ENCODE measurements at regions not wholly inside any gene's neighbourhood (a gene's known extent, or its start where the extent isn't known, plus 50 kb on each side); places are given as distances from the start of the nearest gene placed in this dataset.

- no peak overlapping the region for H3K4me3 ChIP-seq (ENCODE audit: low read length)
- TF ChIP-seq CTCF (conservative IDR thresholded peaks at IDR 0.05; ENCODE audit: low read depth, low read length) = no peak
- DNase-seq (ENCODE audit: low read depth) = no peak
These were observed 550.1 kb downstream of the KCNJ18 start for GRCh38 chr17:22242472-22242871.

GRCh38 chr17:22251498-22251897 is 559.2 kb downstream of the KCNJ18 start:
- no peak for TF ChIP-seq CTCF (conservative IDR thresholded peaks at IDR 0.05; ENCODE audit: low read depth, low read length)
- no peak for DNase-seq (ENCODE audit: low read depth)
- H3K4me3 ChIP-seq (ENCODE audit: low read length) = no peak overlapping the region

GRCh38 chr17:22253007-22253406 is 560.7 kb downstream of the KCNJ18 start:
- no peak for DNase-seq (ENCODE audit: low read depth)
- TF ChIP-seq CTCF (conservative IDR thresholded peaks at IDR 0.05; ENCODE audit: low read depth, low read length) = no peak
- no peak overlapping the region for H3K4me3 ChIP-seq (ENCODE audit: low read length)

GRCh38 chr17:22265807-22266206 is 573.5 kb downstream of the KCNJ18 start:
- no peak for DNase-seq (ENCODE audit: low read depth)
- no peak overlapping the region for H3K4me3 ChIP-seq (ENCODE audit: low read length)
- TF ChIP-seq CTCF (conservative IDR thresholded peaks at IDR 0.05; ENCODE audit: low read depth, low read length) = no peak

- DNase-seq (ENCODE audit: low read depth) = no peak
- H3K4me3 ChIP-seq (ENCODE audit: low read length) = no peak overlapping the region
- TF ChIP-seq CTCF (conservative IDR thresholded peaks at IDR 0.05; ENCODE audit: low read depth, low read length) = no peak
These were observed 573.9 kb downstream of the KCNJ18 start for GRCh38 chr17:22266231-22266630.

- no peak for DNase-seq (ENCODE audit: low read depth)
- H3K4me3 ChIP-seq (ENCODE audit: low read length) = no peak overlapping the region
- no peak for TF ChIP-seq CTCF (conservative IDR thresholded peaks at IDR 0.05; ENCODE audit: low read depth, low read length)
These were observed 574.7 kb downstream of the KCNJ18 start for GRCh38 chr17:22267019-22267418.

GRCh38 chr17:22268214-22268911 is 576.0 kb downstream of the KCNJ18 start:
- H3K4me3 ChIP-seq (ENCODE audit: low read length) = no peak overlapping the region
- DNase-seq (ENCODE audit: low read depth) = no peak
- TF ChIP-seq CTCF (conservative IDR thresholded peaks at IDR 0.05; ENCODE audit: low read depth, low read length) = no peak

All from retinal pigment epithelial cell (primary cell).